Pancreas (tissue), 10 donors: ENCODE measurements at regions not wholly inside any gene's neighbourhood (a gene's known extent, or its start where the extent isn't known, plus 50 kb on each side); places are given as distances from the start of the nearest gene placed in this dataset.

ENCODE experiments used
- ATAC-seq, 4 donors: fragments of 200-7000 bp; cut with Tn5 transposase; one replicate each; pipeline versions ENCODE4 v1.8.0 to v1.9.1; 2020; ENCODE audit warnings: mild to moderate bottlenecking in 4 of 4, moderate library complexity in 4 of 4
- DNase-seq, 6 donors: peaks; one replicate each; pipeline ENCODE4 v3.0.0-alpha.2; 2020
- FAIRE-seq: peaks from 2 replicates; lab custom pipeline; 2012; peaks lifted over from hg19 to GRCh38; lab: Jason Lieb, UNC
- H3K27ac ChIP-seq, 4 donors: fragments of 200-600 bp; sonication (generic); 1 replicate in 3 of 4; 2 replicates in 1 of 4; pipeline versions ENCODE4 v1.5.0 to v1.8.0; 2020
- H3K27me3 ChIP-seq, 4 donors: fragments of 200-600 bp; one replicate each; pipeline ENCODE4 v1.8.0; 2021
- H3K36me3 ChIP-seq, 3 donors: fragments of 200-600 bp; sonication (generic) in 1 of 3; one replicate each; pipeline versions ENCODE4 v1.5.0 to v1.8.0; 2020 to 2021
- H3K4me1 ChIP-seq, 3 donors: fragments of 200-600 bp; one replicate each; pipeline ENCODE4 v1.8.0; 2021
- H3K4me3 ChIP-seq, 4 donors: fragments of 200-600 bp; sonication (generic) in 2 of 4; one replicate each; pipeline versions ENCODE4 v1.5.0 to v1.8.0; 2020 to 2021
- H3K9me3 ChIP-seq, 4 donors: fragments of 200-600 bp; one replicate each; pipeline ENCODE4 v1.8.0; 2021
- CTCF ChIP-seq, 4 donors: fragments of 200-600 bp; sonication (generic) in 3 of 4; IDR thresholded peaks; one replicate each; pipeline versions ENCODE4 v1.5.0 to v1.8.0; 2021; ENCODE audit warnings: antibody characterized with exemption in 4 of 4
- WGBS, 2 donors: extraction: QIAGEN DNeasy Blood & Tissue Kit; methylation state at CpG; one replicate each; pipeline ENCODE4 v1.1.7; 2013; 5-methylcytosine and 5-hydroxymethylcytosine counted together
- intact Hi-C, 3 donors: fragments of 100-400 bp; cut with DNase I; formaldehyde crosslinking; loops; one replicate each; pipeline versions ENCODE4 v1.11.1 to v1.14.2; 2022
- donor health status: healthy with polysubstance abuse.
- donor health status: DM: no; HTN: no; CAD: no; lungs with moderate emphysema.
- donor health status: DM: no; HTN: no; CAD: no.
- donor health status: control.
- donor health status: control.
- donor health status: Bipolar disorder and iron deficiency.
- donor health status: DM: yes; HTN: yes; CAD: no.
- donor health status: DM: no; HTN: no; CAD: no.
- donor health status: DM: no; HTN: no; CAD: no.
- donor health status: DM: yes; HTN: yes; CAD: no.

DNA sequence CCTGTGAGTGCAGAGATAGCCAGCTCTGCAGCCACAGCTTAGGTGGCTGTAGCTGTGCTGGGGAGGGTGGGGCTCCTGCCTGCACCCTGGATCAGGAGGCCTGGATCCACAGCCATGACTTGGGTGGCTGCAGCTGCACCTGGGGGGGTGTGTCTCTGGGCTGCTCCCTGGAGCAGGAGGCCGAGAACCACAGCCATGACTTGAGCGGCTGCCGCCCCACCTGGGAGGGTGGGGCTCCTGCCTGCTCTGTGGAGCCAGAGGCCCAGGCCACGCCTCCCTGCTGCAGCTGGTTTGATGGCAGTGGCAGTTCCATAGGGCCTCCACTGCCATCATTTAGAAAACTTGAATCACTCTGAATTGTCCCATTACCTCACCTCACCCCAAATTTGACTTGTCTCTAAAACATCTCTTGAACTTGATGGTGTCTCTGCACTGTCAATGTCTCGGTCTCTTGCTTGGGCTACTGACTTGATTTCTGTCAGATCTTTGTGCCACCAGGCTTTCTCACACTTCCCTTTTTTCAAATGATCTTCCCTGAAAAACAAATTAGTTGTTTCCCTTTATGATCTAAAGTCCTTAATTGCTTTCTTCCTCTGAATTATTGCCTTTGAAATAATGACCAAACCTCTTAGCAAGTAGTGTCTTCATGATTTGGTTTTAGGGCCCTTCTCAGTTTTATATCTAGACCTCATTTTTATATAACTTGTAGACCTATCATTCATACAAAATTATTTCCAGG, 313.2 kb upstream of the MME start:
- intact Hi-C loops, result no loop called here
- ATAC-seq (no peak), FAIRE-seq (no peak), DNase-seq (no peak)
- WGBS, 2 donors, result 66 to 73% methylated on average over 5 of the region's 5 CpGs
- no peak overlapping the region for H3K27ac ChIP-seq
- no peaks in the 10 kb centered on the region for H3K4me1 ChIP-seq
- no peaks in the 10 kb centered on the region for H3K9me3 ChIP-seq
- no peaks in the 10 kb centered on the region for H3K27me3 ChIP-seq
- H3K36me3 ChIP-seq, result no peaks in the 10 kb centered on the region
- no peak overlapping the region for H3K4me3 ChIP-seq
- no peak for TF ChIP-seq CTCF (IDR thresholded peaks at IDR 0.05)

- WGBS, 2 donors, result 53 to 70% methylated on average over 3 of the region's 3 CpGs
- DNase-seq (no peak), FAIRE-seq (no peak), ATAC-seq (no peak)
- H3K4me3 ChIP-seq, result no peak overlapping the region
- intact Hi-C loops, result no loop called here
- no peak for TF ChIP-seq CTCF (IDR thresholded peaks at IDR 0.05)
- H3K4me1 ChIP-seq, result no peaks in the 10 kb centered on the region
- H3K27ac ChIP-seq, result no peak overlapping the region
- H3K27me3 ChIP-seq, result no peaks in the 10 kb centered on the region
- no peaks in the 10 kb centered on the region for H3K9me3 ChIP-seq
- H3K36me3 ChIP-seq, result no peaks in the 10 kb centered on the region
Measured at GRCh38 chr3:154764856-154765640, 315.1 kb upstream of the MME start.

GRCh38 chr3:154762486-154762885, 317.6 kb upstream of the MME start:
- H3K4me1 ChIP-seq, result no peaks in the 10 kb centered on the region
- intact Hi-C loops, result no loop called here
- FAIRE-seq, result no peak
- H3K27me3 ChIP-seq, result no peaks in the 10 kb centered on the region
- no peak for TF ChIP-seq CTCF (IDR thresholded peaks at IDR 0.05)
- no peak for ATAC-seq
- WGBS, 2 donors, result 91 to 95% methylated on average over 3 of the region's 3 CpGs
- no peak overlapping the region for H3K27ac ChIP-seq
- no peak overlapping the region for H3K4me3 ChIP-seq
- H3K36me3 ChIP-seq, result no peaks in the 10 kb centered on the region
- DNase-seq, result no peak
- H3K9me3 ChIP-seq, result no peaks in the 10 kb centered on the region

- DNase-seq (no peak), FAIRE-seq (no peak), ATAC-seq (no peak)
- no peaks in the 10 kb centered on the region for H3K27me3 ChIP-seq
- H3K4me1 ChIP-seq, result no peaks in the 10 kb centered on the region
- no peak for TF ChIP-seq CTCF (IDR thresholded peaks at IDR 0.05)
- H3K36me3 ChIP-seq, result no peaks in the 10 kb centered on the region
- intact Hi-C loops, result no loop called here
- no peaks in the 10 kb centered on the region for H3K9me3 ChIP-seq
- H3K27ac ChIP-seq, result no peak overlapping the region
- WGBS, 2 donors, result 85 to 87% methylated on average over 3 of the region's 3 CpGs
- no peak overlapping the region for H3K4me3 ChIP-seq
Measured at GRCh38 chr3:154759966-154760365, 320.2 kb upstream of the MME start.
